ENCODE measurements at regions not wholly inside any gene's neighbourhood (a gene's known extent, or its start where the extent isn't known, plus 50 kb on each side); places are given as distances from the start of the nearest gene placed in this dataset.

GRCh38 chr10:44047361-44047760 lies 337.5 kb downstream of the CXCL12 start:
- TF ChIP-seq ZNF274 (IDR thresholded peaks at IDR 0.05; ENCODE audit: low read depth, low read length): no peak

GRCh38 chr10:44046605-44047004 lies 338.3 kb downstream of the CXCL12 start:
- TF ChIP-seq ZNF274 (IDR thresholded peaks at IDR 0.05; ENCODE audit: low read depth, low read length): no peak
- H3K4me3 ChIP-seq (ENCODE audit: low read length): no peak overlapping the region

More at GRCh38 chr10:44047361-44047760, 337.5 kb downstream of the CXCL12 start:
- no peak overlapping the region for H3K4me3 ChIP-seq (ENCODE audit: low read length)

- TF ChIP-seq ZNF274 (IDR thresholded peaks at IDR 0.05; ENCODE audit: low read depth, low read length): no peak
- H3K4me3 ChIP-seq (ENCODE audit: low read length): no peak overlapping the region
Measured at GRCh38 chr10:44045020-44045419, 339.9 kb downstream of the CXCL12 start.

GRCh38 chr10:44044549-44044948 lies 340.3 kb downstream of the CXCL12 start:
- no peak for TF ChIP-seq ZNF274 (IDR thresholded peaks at IDR 0.05; ENCODE audit: low read depth, low read length)

GRCh38 chr10:44043646-44044375 lies 341.1 kb downstream of the CXCL12 start:
- H3K4me3 ChIP-seq (ENCODE audit: low read length): no peak overlapping the region
- no peak for TF ChIP-seq ZNF274 (IDR thresholded peaks at IDR 0.05; ENCODE audit: low read depth, low read length)

More at GRCh38 chr10:44044549-44044948, 340.3 kb downstream of the CXCL12 start:
- H3K4me3 ChIP-seq (ENCODE audit: low read length): no peak overlapping the region

GRCh38 chr10:44042926-44043602 lies 341.8 kb downstream of the CXCL12 start:
- H3K4me3 ChIP-seq (ENCODE audit: low read length): no peak overlapping the region
- TF ChIP-seq ZNF274 (IDR thresholded peaks at IDR 0.05; ENCODE audit: low read depth, low read length): no peak

GRCh38 chr10:44042075-44042770 lies 342.7 kb downstream of the CXCL12 start:
- no peak for TF ChIP-seq ZNF274 (IDR thresholded peaks at IDR 0.05; ENCODE audit: low read depth, low read length)
- no peak overlapping the region for H3K4me3 ChIP-seq (ENCODE audit: low read length)

- TF ChIP-seq ZNF274 (IDR thresholded peaks at IDR 0.05; ENCODE audit: low read depth, low read length): no peak
- H3K4me3 ChIP-seq (ENCODE audit: low read length): no peak overlapping the region
Measured at GRCh38 chr10:44039599-44039998, 345.3 kb downstream of the CXCL12 start.

- no peak for TF ChIP-seq ZNF274 (IDR thresholded peaks at IDR 0.05; ENCODE audit: low read depth, low read length)
- no peak overlapping the region for H3K4me3 ChIP-seq (ENCODE audit: low read length)
Measured at GRCh38 chr10:44036425-44036824, 348.5 kb downstream of the CXCL12 start.

GRCh38 chr10:44035474-44036197 lies 349.3 kb downstream of the CXCL12 start:
- TF ChIP-seq ZNF274 (IDR thresholded peaks at IDR 0.05; ENCODE audit: low read depth, low read length): no peak
- H3K4me3 ChIP-seq (ENCODE audit: low read length): no peak overlapping the region

- no peak for TF ChIP-seq ZNF274 (IDR thresholded peaks at IDR 0.05; ENCODE audit: low read depth, low read length)
- no peak overlapping the region for H3K4me3 ChIP-seq (ENCODE audit: low read length)
Measured at GRCh38 chr10:44034946-44035345, 350.0 kb downstream of the CXCL12 start.

- no peak for TF ChIP-seq ZNF274 (IDR thresholded peaks at IDR 0.05; ENCODE audit: low read depth, low read length)
- no peak overlapping the region for H3K4me3 ChIP-seq (ENCODE audit: low read length)
Measured at GRCh38 chr10:44033008-44033407, 351.9 kb downstream of the CXCL12 start.

GRCh38 chr10:44032216-44032615 lies 352.7 kb downstream of the CXCL12 start:
- TF ChIP-seq ZNF274 (IDR thresholded peaks at IDR 0.05; ENCODE audit: low read depth, low read length): no peak
- H3K4me3 ChIP-seq (ENCODE audit: low read length): no peak overlapping the region

GRCh38 chr10:44030738-44031137 lies 354.2 kb downstream of the CXCL12 start:
- no peak overlapping the region for H3K4me3 ChIP-seq (ENCODE audit: low read length)
- no peak for TF ChIP-seq ZNF274 (IDR thresholded peaks at IDR 0.05; ENCODE audit: low read depth, low read length)

Data from GM08714 (cell line).